ENCODE measurements at regions not wholly inside any gene's neighbourhood (a gene's known extent, or its start where the extent isn't known, plus 50 kb on each side); places are given as distances from the start of the nearest gene placed in this dataset.

- in situ Hi-C loops (cut with HindIII; ENCODE audit: low sequenced_read_pairs): no loop called here
These were observed 392.0 kb downstream of the SPRY1 start for GRCh38 chr4:123788577-123788976.

DNA sequence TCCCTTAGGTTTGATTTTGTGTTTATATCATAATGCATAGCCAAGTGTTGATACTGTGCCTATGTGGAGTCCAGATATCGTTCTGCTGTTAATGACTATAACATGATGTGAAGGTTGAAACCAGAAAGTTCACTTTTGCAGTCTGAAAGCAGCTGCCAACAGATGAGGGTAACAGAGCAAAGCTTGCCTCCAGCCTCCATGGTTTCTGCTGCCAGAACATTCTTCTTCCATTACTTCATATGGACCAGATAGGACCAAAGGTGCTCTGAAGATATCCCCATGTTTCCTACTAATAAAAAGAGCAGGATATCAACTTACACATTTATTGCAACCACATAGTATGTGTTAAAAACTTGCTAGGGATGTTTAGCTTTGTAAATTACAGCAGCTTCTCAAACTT lies 394.1 kb downstream of the SPRY1 start:
- in situ Hi-C loops (cut with HindIII; ENCODE audit: low sequenced_read_pairs): no loop called here

- in situ Hi-C loops (cut with HindIII; ENCODE audit: low sequenced_read_pairs): no loop called here
These were observed 405.6 kb downstream of the SPRY1 start for GRCh38 chr4:123802082-123802645.

DNA sequence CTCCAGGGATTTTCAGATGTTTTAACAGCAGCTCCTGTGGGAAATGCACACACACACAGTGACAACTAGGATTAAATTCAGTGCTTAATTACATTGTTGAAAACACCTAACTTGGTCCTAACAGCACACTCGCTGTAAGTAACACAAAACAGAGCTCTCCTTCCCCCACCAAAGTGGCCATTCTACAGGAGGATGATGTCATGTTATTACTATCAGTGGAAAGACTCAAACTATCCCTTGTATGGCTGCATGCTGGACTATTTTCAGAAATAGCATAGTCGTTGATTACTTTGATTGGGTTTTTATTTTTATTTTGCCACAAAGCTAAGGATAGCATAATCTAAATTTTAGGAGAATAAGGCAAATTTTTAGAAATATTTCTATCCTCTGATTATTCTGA lies 406.3 kb downstream of the SPRY1 start:
- in situ Hi-C loops (cut with HindIII; ENCODE audit: low sequenced_read_pairs): no loop called here

GRCh38 chr4:123804196-123804721 lies 407.7 kb downstream of the SPRY1 start:
- in situ Hi-C loops (cut with HindIII; ENCODE audit: low sequenced_read_pairs): no loop called here

- in situ Hi-C loops (cut with HindIII; ENCODE audit: low sequenced_read_pairs): no loop called here
These were observed 409.5 kb downstream of the SPRY1 start for GRCh38 chr4:123806056-123806455.

DNA sequence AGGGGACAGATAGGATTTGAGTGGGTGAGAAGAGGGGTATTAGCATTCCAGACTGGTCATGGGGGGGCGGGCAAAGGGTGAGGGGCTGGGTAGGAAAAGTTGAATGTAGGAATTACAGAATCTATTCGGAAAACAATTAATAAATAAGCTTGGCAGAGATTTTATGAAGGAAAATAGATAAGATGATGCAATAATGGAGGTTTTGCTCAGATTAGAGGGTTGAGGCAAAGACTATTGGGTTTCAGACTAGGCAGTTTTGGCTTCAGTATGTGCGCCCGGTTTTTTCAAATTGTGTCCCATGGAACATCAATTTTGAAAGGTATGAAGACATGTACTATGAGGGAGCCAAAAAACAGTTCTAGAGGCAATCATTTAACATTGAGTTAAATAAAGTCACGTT lies 410.6 kb downstream of the SPRY1 start:
- in situ Hi-C loops (cut with HindIII; ENCODE audit: low sequenced_read_pairs): no loop called here

DNA sequence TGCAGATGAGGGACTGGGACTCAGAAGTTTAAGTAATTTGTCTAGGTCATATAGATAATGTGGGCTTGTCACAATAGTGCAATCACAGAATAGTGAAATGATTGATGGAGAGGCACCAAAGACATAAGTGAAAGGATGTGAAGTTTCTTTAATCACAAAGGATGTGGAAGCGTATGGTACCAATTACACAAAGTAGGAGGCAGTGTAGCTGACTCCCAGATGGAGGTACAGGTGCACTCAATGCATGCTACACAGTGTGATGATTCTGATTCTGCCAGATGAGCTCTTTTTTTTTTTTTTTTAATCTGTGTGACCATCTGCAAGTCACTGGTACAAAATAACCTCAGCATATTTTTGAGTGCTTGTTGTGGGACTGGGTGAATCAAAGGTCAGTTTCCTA lies 411.3 kb downstream of the SPRY1 start:
- in situ Hi-C loops (cut with HindIII; ENCODE audit: low sequenced_read_pairs): no loop called here

DNA sequence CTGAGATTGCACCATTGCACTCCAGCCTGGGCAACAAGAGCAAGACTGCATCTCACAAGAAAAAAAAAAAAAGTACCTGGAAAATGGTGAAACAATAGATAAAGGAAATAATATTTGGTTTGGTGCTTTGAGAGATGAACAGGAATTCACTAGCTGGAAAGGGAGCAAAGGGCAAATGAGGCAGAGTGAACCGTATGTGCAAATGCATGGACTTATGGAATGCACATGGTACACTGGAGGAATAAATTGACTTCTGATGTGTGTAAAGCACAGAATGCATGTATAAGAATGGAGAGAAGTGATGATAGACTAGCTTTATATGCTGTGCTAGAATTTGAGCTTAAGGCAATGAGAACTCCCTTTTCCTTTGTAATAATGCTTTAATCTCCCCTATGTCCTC lies 413.3 kb downstream of the SPRY1 start:
- in situ Hi-C loops (cut with HindIII; ENCODE audit: low sequenced_read_pairs): no loop called here

GRCh38 chr4:123812066-123812390 lies 415.4 kb downstream of the SPRY1 start:
- in situ Hi-C loops (cut with HindIII; ENCODE audit: low sequenced_read_pairs): no loop called here

GRCh38 chr4:123813901-123814300 lies 417.3 kb downstream of the SPRY1 start:
- in situ Hi-C loops (cut with HindIII; ENCODE audit: low sequenced_read_pairs): no loop called here

- in situ Hi-C loops (cut with HindIII; ENCODE audit: low sequenced_read_pairs): no loop called here
These were observed 419.9 kb downstream of the SPRY1 start for GRCh38 chr4:123816462-123816861.

DNA sequence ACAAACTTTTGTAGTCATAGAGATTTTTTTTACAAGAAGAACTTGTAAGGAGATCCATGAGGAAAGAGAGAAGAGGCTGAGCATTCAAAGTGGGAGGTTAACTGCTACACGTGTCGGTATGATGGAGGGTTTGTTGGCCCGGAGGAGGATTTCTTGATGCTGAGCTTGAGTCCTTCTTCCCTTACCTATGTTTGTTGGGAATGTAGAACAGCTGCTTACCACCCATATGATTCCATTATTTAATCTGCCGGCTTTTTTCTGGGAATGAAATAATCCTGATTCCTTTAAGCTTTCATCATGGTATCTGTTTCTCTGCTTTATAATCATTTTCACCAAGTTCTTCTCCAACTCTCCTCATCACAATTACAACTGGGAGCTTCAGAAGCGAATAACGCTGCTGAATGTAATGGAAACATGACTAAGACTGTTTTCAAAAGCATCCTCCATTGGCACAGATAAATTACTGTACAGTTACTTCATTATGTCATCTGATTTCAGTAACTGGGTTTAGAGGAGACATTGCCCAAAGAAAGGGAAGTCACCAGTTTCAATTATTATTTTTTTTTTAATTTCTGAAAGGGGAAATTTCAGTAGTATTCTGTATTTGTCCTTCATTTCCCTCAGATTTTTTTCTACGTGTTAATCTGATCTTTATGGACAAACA lies 420.6 kb downstream of the SPRY1 start:
- in situ Hi-C loops (cut with HindIII; ENCODE audit: low sequenced_read_pairs): no loop called here

DNA sequence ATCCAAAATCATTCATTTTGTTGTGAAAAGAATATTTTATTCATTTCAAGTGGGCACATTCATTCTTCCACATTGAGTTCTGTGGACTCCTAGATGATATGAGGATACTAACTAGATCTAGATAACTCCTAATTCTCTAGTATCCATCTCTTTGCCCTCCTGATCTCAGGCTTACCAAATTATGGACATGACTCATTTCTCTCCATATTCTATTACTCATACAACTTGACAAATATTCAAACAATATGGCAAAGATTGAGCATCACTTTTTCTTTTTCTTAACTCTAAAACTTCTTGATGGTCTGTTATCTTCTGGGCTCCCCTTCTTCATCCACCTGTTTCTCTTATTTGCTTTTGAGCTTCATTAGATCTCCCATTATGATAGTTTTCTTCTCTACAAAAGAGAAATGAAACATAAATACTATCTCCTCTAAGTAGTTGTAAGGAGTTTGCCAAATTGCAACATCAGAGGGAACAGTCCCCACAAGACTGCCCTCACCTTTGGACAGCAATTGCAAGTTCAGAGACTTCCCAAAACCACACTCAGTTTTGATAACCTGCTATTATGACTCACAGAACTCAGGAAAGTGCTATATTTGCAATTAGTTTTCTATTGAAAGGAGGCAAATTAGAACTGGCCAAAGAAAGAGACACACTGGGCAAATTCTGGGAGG lies 422.9 kb downstream of the SPRY1 start:
- in situ Hi-C loops (cut with HindIII; ENCODE audit: low sequenced_read_pairs): no loop called here

GRCh38 chr4:123821861-123822260 lies 425.3 kb downstream of the SPRY1 start:
- in situ Hi-C loops (cut with HindIII; ENCODE audit: low sequenced_read_pairs): no loop called here

GRCh38 chr4:123822353-123822752 lies 425.8 kb downstream of the SPRY1 start:
- in situ Hi-C loops (cut with HindIII; ENCODE audit: low sequenced_read_pairs): no loop called here

- in situ Hi-C loops (cut with HindIII; ENCODE audit: low sequenced_read_pairs): no loop called here
These were observed 426.6 kb downstream of the SPRY1 start for GRCh38 chr4:123823244-123823643.

DNA sequence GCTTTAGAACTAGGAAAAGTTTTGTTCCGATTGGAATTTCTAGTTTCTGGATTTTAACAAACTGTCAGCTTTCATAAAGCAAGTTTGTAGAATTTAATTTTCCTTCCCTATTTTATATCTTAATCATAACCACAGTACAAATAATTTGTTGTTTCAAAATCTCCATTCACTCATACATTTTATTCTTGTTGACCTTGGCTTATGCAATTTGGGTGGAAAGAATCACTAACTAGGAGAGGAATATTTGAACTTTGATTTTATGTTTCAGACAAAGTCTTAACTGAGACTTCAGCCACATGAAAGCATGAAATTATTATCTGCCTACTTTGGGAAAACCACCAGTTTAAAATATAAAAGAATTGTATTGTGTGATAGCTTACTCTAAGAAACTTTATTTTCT lies 427.9 kb downstream of the SPRY1 start:
- in situ Hi-C loops (cut with HindIII; ENCODE audit: low sequenced_read_pairs): no loop called here

DNA sequence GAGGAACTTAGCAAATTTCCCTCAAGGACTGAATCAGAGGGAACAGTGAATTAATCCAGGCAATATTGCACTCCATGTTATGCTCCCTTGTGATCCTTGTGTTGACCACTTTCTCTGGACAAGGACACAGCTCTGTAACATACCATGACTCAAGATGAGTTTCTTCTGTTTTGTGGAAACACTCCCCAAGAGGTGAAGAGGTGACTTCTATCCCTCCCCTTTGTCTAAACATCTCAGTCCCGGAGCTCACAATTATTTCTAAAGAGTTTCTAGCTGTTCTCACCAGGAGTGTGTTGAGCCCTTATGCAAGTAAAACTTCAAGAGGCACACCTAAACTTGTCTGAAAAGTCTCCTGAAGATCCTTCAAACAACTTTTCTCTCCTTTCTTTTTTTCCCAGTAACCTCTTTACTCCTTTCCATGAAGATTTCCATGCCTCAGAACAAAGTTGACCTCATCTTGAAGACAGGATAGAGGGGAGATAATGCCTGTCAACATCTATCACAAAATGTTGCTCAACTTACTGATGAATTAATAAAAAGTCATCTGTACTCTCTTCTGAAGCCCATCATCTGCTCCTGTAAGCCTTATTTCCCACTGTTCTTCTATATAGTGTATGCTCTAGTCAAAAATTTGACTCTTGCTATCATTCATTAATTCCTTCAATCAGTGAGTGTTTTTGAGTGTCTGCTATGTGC lies 429.1 kb downstream of the SPRY1 start:
- in situ Hi-C loops (cut with HindIII; ENCODE audit: low sequenced_read_pairs): no loop called here

GRCh38 chr4:123826896-123827295 lies 430.3 kb downstream of the SPRY1 start:
- in situ Hi-C loops (cut with HindIII; ENCODE audit: low sequenced_read_pairs): no loop called here

- in situ Hi-C loops (cut with HindIII; ENCODE audit: low sequenced_read_pairs): no loop called here
These were observed 430.9 kb downstream of the SPRY1 start for GRCh38 chr4:123827511-123827910.

- in situ Hi-C loops (cut with HindIII; ENCODE audit: low sequenced_read_pairs): no loop called here
These were observed 434.3 kb downstream of the SPRY1 start for GRCh38 chr4:123830930-123831329.
